ENCODE measurements at regions not wholly inside any gene's neighbourhood (a gene's known extent, or its start where the extent isn't known, plus 50 kb on each side); places are given as distances from the start of the nearest gene placed in this dataset.

DNA sequence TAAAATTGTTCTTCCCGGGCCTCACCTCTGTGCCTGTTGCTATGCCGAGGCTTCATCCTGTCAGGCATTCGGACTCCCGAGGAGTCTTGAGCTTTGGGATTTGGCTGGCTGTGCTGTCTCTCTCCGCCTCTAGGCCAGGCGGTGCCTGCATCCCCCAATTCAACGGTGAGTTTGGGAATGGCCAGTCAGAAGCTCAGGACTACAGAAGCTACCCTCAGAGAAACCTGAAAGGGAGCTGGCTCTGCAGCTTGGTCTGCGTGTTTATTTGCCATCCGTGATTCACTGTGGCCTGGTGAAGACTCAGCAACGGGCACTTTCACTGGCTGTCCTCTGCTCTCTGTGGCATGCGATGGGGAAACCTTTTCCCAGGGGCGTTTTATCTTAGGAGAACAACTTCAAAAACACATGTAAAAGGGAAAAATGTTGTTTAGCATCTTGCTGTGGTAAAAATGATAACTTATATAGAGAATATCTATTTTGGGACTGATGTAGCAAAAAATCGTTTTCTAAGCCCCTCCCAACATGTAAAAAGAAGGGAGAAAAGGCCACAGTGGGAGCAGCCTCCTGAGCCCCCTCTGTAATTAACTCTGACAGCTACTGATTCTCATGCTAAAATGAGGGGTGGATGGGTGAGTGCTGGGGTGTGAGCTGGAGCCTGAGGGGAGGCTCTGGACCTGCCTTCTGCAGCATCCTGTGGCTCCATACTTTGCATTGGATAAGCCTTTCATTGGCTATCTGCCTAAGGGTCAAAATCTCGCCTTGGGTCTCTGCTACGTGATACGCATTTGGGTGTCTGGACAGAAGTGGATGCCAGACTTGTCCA lies 103.4 kb upstream of the KLHL25 start:
- Histone ChIP-seq H3K4me2 (ENCODE audit: low read length) (no peak overlapping the region), H3K27ac (ENCODE audit: low read length) (no peak overlapping the region), H3K9me3 (ENCODE audit: insufficient read depth, low read length) (no peaks in the 10 kb centered on the region), H4K20me1 (ENCODE audit: insufficient read depth, low read length) (no peaks in the 10 kb centered on the region; the same call in 1 of the 2 replicates), H3K27me3 (ENCODE audit: low read depth, low read length) (peaks cover 52% of the 10 kb centered on the region), H3K4me1 (ENCODE audit: low read length) (no peaks in the 10 kb centered on the region), H3K36me3 (replicated peaks; ENCODE audit: low read depth, low read length) (no peaks in the 10 kb centered on the region), H3K79me2 (ENCODE audit: low read length) (no peaks in the 10 kb centered on the region), H3K4me3 (ENCODE audit: low read length) (no peak overlapping the region), H3K9ac (ENCODE audit: low read length) (no peak overlapping the region), H2AFZ (ENCODE audit: low read depth, low read length) (no peak overlapping the region)
- TF ChIP-seq EZH2phosphoT487 (IDR thresholded peaks at IDR 0.05; ENCODE audit: low read depth) = no peak
- no peak for TF ChIP-seq CTCF (IDR thresholded peaks at IDR 0.05; ENCODE audit: low read depth, low read length)

GRCh38 chr15:85899927-85900326 lies 105.2 kb upstream of the KLHL25 start:
- H2AFZ ChIP-seq (ENCODE audit: low read depth, low read length) = no peak overlapping the region
- peaks cover 49% of the 10 kb centered on the region for H3K27me3 ChIP-seq (ENCODE audit: low read depth, low read length)
- no peak overlapping the region for H3K9ac ChIP-seq (ENCODE audit: low read length)
- H3K4me1 ChIP-seq (ENCODE audit: low read length) = no peaks in the 10 kb centered on the region
- H4K20me1 ChIP-seq (ENCODE audit: insufficient read depth, low read length) = no peaks in the 10 kb centered on the region; the same call in 1 of the 2 replicates
- H3K4me2 ChIP-seq (ENCODE audit: low read length) = no peak overlapping the region
- no peaks in the 10 kb centered on the region for H3K9me3 ChIP-seq (ENCODE audit: insufficient read depth, low read length)
- no peaks in the 10 kb centered on the region for H3K79me2 ChIP-seq (ENCODE audit: low read length)
- H3K27ac ChIP-seq (ENCODE audit: low read length) = no peak overlapping the region
- H3K36me3 ChIP-seq (replicated peaks; ENCODE audit: low read depth, low read length) = no peaks in the 10 kb centered on the region
- no peak overlapping the region for H3K4me3 ChIP-seq (ENCODE audit: low read length)
- no peak for TF ChIP-seq CTCF (IDR thresholded peaks at IDR 0.05; ENCODE audit: low read depth, low read length)
- TF ChIP-seq EZH2phosphoT487 (IDR thresholded peaks at IDR 0.05; ENCODE audit: low read depth) = no peak

- Histone ChIP-seq H3K9ac (ENCODE audit: low read length) (no peak overlapping the region), H3K27ac (ENCODE audit: low read length) (no peak overlapping the region), H2AFZ (ENCODE audit: low read depth, low read length) (no peak overlapping the region), H3K4me3 (ENCODE audit: low read length) (no peak overlapping the region), H4K20me1 (ENCODE audit: insufficient read depth, low read length) (no peaks in the 10 kb centered on the region), H3K4me1 (ENCODE audit: low read length) (peaks cover 7% of the 10 kb centered on the region; the same call in 1 of the 2 replicates), H3K4me2 (ENCODE audit: low read length) (no peak overlapping the region), H3K79me2 (ENCODE audit: low read length) (no peaks in the 10 kb centered on the region), H3K36me3 (replicated peaks; ENCODE audit: low read depth, low read length) (no peaks in the 10 kb centered on the region), H3K9me3 (ENCODE audit: insufficient read depth, low read length) (no peaks in the 10 kb centered on the region), H3K27me3 (ENCODE audit: low read depth, low read length) (peaks cover 64% of the 10 kb centered on the region)
- TF ChIP-seq CTCF (IDR thresholded peaks at IDR 0.05; ENCODE audit: low read depth, low read length) (no peak), EZH2phosphoT487 (IDR thresholded peaks at IDR 0.05; ENCODE audit: low read depth) (no peak)
These were observed 111.2 kb upstream of the KLHL25 start for GRCh38 chr15:85905751-85906450.

DNA sequence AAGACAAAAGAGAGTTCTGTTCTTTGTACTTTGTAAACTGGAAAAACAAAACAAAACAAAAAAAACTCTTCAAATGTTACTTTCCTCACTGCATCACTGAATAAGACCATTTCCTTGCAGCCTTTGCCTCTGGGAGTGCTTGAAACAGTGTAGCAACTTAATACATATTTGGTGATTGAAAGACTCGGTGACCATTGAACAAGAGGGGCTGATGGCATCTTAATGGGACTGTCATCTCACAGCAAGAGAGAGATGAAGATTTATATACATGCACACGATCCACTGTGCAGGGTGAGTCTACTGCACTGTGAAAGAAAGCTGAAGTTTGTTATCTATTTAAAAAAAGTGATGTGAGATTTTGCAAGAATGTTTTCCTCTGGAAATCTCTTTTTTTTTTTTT lies 111.9 kb upstream of the KLHL25 start:
- Histone ChIP-seq H4K20me1 (ENCODE audit: insufficient read depth, low read length) (no peaks in the 10 kb centered on the region), H3K36me3 (replicated peaks; ENCODE audit: low read depth, low read length) (no peaks in the 10 kb centered on the region), H3K4me1 (ENCODE audit: low read length) (peaks cover 7% of the 10 kb centered on the region; the same call in 1 of the 2 replicates), H3K9ac (ENCODE audit: low read length) (no peak overlapping the region), H2AFZ (ENCODE audit: low read depth, low read length) (no peak overlapping the region), H3K27ac (ENCODE audit: low read length) (no peak overlapping the region), H3K27me3 (ENCODE audit: low read depth, low read length) (peaks cover 65% of the 10 kb centered on the region), H3K4me2 (ENCODE audit: low read length) (no peak overlapping the region; the same call in 1 of the 2 replicates), H3K9me3 (ENCODE audit: insufficient read depth, low read length) (no peaks in the 10 kb centered on the region), H3K79me2 (ENCODE audit: low read length) (no peaks in the 10 kb centered on the region), H3K4me3 (ENCODE audit: low read length) (no peak overlapping the region)
- no peak for TF ChIP-seq EZH2phosphoT487 (IDR thresholded peaks at IDR 0.05; ENCODE audit: low read depth)
- no peak for TF ChIP-seq CTCF (IDR thresholded peaks at IDR 0.05; ENCODE audit: low read depth, low read length)
